ENCODE measurements at regions not wholly inside any gene's neighbourhood (a gene's known extent, or its start where the extent isn't known, plus 50 kb on each side); places are given as distances from the start of the nearest gene placed in this dataset.

DNA sequence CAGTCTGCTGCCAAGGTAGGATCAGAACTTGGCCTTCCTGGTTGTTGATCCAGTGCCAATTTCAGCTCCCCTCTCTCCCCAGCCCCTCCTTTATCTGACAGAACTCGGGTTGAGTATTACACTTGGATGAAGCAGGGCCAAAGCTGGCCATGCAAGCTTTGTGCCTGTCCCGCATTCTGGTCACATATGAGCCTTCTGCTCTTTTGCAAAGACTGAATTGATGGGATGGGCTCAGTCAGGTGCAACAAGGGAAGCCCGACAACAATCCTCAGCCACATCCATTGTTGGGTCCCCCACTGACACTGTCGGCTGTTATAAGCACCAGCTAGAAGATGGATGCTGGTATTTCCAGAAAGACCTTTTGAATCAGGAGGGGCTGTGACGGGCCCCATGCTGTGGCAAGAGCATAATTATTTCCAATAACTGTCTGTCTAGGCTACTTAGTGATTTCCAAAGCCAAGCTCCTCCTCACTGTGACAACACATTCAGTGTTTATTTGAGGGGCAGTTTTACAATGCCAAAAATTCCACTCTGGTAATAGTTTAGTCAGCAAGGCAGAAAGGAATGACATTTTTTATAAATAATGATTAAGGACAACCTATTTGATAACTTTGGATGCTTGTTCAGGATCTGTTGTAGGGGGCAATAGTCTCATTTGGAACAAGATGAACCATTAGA lies 146.8 kb upstream of the FRMD4B start:
- no peak for DNase-seq (ENCODE audit: low read depth)

DNA sequence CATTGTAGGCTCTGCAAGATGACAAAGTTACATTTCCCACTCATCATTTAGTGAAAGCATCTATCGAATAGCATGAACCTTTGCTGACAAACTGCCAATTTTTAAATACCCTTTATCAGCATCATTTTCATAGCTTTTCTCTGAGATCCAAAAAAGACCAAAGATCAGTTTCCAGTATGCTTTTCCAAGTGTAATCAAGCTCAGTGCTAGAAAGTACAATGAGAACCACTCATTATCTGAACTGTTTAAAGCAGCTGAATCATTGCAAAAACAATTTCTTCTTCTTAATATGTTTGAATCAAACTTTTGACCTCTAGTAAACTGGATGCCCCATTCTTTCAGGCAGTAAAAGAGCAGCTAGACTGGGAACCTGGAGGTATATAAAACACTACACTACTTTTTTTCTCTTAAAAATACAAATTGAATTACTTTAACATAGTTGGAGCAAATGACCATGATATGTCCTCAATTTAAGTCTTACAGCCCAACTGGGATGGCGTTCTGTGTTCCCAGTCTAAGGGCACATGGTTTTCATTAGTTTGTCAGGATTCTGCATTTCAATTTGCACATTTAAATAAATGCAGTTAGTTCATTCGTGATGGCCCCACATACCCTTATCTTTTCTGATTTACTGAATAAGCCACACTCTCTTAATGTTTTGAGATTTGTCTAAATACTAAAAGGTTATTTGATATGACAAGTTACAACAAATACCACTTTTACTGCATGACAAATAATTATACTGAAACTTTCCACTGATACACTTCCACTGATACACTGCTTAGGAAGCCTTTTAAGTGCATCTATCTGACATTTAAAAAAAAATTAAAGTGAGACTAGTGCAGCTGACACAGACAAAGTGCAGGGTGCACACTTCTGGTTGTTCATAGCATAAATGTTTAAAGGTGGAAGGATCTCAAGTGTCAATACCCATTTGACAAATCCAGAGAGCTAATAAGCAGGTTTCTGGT lies 146.0 kb upstream of the FRMD4B start:
- DNase-seq (ENCODE audit: low read depth), result no peak

DNA sequence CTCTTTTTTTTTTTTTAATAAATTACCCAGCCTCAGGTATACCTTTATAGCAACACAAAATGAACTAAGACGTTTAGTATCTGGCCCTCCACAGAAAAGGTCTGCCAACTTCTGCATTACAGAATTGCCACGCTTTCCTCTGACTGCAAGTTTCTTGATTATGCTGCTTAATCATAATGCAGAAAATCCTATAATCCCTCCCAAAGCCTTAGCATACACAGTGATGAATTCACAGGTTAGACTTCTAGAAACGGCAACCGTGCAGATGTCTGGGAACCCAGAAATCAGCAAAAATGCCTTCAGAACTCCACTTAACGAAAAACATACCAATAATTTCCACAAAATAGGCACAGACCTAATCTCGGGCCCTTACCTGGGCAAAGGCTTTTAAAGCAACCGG lies 144.7 kb upstream of the FRMD4B start:
- no peak for DNase-seq (ENCODE audit: low read depth)

DNA sequence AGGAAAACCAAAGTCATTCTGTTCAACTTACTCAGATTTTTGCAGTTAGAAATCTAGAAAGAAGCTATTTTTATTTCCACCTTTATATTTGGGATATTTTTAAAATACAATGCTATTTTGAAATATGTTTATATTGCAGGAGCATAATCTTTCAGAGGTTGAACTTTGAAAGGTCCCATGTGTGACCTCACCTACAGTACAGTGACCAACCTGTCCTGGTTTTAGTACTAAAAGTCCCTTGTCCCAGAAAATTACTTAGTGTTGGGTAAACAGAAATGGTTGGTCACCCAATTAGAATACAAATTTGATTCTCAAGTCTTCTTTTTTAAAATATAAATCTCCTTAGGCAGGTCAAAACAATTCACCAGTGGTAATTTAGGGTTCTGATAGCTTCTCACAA lies 141.6 kb upstream of the FRMD4B start:
- DNase-seq (ENCODE audit: low read depth), result no peak

DNA sequence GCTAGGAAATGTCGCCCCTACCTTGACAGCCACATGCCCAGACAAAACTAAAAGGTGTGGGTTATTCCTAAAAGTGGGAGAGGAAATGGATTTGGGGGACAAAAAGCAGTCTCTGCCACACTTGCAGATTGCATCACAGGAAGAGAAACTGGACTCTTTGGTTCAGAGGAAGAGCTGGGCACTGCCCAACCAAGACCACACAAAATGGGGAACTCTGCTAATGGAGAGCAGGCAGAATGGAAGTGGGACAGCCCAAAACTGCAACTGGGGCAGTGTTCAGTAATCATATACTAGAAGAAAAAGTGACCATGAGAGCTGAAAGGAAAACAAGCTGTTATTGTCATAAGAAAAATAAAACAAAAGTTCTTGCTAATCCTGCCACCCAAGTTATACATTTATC lies 138.9 kb upstream of the FRMD4B start:
- no peak for DNase-seq (ENCODE audit: low read depth)

DNA sequence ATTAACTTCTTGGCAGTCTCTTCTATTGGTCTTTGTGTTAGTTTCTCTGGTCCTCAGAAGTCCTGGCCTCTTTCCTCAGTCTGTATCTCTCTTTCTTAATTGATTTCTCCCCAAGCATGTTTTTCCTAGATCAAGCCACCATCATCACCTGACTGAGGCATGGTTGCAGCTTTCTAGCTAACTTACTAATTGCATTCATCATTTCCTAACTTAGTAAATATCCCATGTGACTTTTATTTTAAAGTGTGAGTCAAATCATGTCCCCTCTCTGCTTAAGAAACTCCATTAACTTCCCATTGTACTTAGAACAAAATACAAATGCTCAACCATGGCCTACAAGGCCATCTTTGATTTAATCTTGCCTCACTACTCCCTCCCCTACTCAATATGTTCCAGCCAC lies 135.4 kb upstream of the FRMD4B start:
- DNase-seq (ENCODE audit: low read depth), result no peak

DNA sequence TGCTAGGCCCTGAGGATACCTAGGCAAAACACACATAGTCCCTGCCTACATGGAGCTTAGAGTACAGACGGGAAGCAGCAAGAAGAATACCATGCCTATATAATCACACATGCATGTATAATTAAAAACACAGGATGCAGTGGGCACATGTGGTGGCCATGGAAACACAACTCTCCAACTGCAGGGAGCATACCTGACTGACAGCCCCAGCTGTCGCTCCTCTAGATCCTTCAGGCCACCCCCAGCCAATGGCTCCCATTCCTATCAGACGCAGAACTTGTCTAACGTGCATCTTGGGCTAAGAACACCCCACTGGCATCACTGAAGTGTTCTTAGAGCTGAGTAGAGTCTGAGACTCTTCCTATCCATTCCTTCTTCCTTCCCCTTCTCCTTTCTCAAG lies 125.5 kb upstream of the FRMD4B start:
- no peak for DNase-seq (ENCODE audit: low read depth)

DNA sequence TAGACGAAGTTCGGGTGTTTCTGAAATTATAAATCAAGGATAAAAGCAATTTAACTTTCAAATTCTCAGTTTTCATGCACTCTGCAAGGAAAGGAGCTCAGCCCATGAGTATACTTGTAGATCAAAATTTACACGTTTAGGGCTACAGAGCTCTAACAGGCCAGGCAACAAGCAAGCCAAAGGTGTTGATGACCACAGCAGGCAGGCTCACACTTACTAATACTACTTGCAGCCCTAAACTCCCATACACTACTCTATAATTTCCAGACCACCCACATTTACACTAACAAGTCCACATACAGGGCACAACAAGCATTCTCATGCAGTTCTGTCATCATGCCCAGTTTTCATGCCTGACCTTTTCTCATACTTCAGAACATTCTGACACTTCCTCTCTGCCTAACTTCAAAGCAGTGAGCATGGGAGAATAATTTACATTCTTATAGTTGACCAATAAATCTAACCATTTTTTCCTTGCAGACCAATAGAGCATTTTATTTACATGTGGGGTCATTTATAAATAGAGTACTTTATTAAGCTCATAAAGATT lies 124.7 kb upstream of the FRMD4B start:
- peak; percentile 1 for DNase-seq (ENCODE audit: low read depth)

DNA sequence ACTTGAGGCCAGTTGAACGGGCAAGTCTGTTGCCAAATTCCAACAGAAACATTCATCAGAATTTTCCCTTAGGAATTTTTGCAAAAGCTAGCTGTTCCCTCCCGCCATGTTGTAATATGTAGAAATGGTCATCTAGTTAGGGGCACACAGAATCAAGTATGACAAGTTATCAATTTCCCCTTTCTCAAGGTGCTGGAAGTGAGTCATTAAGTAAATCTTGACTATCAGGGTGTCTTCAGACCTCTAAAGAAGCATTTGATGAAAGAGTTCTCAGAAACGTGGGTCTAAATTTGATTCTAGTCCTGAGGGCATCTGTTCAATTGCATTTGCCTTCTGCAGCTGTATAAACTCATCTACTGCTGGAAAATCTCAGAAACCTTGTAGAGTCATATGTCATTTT lies 123.4 kb upstream of the FRMD4B start:
- DNase-seq (ENCODE audit: low read depth), result no peak

DNA sequence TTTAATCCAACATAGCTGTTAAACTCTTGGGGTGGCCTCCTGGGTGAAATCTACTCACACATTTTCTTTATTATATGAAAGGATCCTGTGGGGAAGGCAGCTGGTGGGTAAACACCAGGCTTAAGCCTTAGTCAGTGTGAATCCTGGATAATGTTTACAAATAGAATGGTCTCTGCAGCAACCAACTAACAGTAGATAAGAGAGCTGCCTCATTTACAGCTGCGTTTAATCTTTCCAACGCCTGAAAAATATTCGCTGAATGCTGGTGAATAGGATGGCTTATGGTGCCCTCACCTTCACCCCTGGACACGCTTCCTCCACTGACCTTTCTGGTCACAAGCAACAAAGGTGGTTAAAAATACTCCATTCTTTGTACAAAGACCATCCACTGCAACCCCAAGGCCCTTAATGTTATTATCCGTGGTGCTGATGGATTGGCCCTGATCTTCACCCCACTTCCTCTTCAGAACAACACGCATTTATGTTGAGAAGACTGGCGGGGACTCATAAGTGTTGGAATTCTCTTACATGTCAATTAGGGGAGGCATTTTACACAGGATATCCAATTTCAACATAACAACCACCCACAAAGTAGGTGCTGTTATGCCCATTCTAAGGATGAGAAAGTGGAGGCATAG lies 120.0 kb upstream of the FRMD4B start:
- no peak for DNase-seq (ENCODE audit: low read depth)

DNA sequence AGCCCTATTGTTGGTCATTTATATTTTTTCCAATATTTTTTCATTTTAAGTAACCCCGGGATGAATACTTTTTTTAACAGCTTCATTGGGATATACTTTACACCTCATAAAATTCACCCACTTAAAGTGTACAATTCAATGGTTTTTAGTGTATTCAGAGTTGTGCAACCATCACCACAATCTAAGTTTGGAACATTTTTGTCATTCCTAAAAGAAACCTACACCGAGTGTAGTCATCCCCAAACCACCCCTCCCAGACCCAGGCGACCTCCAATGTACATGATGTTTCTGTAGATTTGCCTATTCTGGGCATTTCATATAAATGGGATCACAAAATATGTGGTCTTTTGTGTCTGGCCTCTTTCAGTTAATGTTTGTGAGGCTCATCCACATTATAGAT lies 118.3 kb upstream of the FRMD4B start:
- DNase-seq (ENCODE audit: low read depth), result peak; percentile 16

DNA sequence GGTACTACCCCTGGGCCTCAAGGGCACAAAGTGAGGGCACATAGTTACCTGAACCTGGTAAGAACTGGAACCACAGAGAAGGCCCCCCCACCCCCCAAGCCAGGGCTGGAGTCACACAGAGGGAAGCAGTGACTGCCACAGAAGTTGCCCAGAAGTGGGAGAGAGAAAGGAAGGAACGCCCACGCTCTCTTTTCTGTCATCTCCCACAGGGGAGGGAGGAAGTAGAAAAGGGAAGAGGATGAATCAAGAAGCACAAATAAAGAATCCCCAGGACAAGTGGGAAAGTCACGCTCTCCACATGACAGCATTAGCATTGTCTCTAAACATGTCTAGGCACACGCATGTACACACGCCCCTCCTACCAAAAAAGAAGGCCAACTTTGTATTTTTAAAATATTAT lies 114.7 kb upstream of the FRMD4B start:
- DNase-seq (ENCODE audit: low read depth), result no peak

DNA sequence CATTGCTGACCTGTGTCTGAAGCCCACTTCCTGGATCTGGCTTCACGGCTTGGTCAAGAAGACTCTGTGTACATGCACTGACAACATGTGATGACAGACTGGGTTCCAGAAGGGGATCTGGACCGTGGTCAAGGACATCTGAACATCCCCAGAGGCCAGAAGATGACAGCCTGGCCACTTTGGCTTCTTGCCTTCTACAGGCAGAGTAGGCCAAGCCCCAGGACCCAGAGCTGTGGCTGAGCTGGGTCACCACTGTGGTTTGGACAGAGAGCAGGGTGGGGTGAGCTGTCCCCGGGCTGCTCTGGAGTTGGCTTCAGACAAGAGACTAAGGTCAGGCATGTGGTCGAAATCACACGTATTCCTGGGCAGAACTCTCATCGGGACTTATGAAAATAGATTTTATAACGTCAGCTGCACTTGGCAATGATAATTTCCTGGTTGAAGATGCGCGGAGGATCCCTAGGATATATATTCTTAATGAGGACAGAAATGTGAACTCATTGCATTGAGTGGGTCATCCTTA lies 114.1 kb upstream of the FRMD4B start:
- DNase-seq (ENCODE audit: low read depth), result peak; percentile 3

DNA sequence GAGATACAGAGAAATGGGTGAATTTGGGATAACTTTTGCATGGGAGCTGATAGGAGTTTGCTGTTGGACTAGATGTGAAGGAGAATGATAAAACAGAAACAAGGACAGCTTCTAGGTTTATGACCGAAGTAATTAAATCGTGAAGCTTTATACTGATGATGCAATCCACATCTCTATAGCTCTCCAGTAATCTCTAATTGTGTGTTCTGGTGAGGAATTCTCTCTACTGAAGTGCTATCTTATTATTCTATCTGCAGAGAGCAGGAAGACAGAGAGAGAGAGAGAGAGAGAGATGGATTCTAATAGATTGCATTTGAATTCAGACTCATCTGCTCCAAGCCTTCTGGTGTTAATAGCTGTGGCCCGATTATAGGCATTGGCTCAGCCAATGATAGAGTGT lies 113.5 kb upstream of the FRMD4B start:
- DNase-seq (ENCODE audit: low read depth), result no peak

DNA sequence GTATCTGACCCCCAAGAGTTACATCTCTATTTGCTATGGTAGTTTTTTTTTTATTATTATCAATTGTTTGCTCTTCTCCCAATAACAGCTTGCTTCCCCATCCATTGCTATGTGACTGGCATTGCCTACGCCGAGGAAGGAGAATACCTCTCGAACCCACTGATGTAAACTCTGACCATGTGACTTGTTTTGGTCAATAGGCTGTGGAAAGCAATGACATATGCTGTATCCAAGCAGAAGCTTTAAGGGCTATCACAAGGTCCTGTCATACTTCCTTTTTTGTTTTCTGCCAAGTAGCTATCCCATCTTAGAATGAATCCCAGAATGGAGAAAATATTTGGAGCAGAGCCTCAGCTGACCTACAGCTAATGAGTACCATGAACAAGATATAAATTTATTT lies 111.0 kb upstream of the FRMD4B start:
- DNase-seq (ENCODE audit: low read depth), result no peak

DNA sequence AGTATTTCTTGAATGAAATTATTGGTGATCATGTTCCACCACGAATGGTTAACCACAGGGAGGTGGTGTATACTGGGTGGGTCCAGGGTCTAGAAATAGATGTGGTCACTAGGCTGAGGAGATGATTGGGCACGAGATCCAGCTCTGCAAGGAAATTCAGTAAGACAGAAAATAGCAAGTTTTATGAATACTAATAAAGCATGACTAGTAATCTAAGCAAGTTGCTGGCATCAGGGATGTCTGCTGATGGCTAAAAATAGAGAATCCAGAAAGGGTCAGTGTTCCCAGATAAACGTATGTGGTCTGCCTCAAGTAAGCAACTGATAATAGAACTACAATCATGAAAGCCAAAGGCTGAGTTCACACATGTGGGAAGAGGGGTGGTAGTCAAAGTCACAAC lies 108.3 kb upstream of the FRMD4B start:
- DNase-seq (ENCODE audit: low read depth), result no peak

DNA sequence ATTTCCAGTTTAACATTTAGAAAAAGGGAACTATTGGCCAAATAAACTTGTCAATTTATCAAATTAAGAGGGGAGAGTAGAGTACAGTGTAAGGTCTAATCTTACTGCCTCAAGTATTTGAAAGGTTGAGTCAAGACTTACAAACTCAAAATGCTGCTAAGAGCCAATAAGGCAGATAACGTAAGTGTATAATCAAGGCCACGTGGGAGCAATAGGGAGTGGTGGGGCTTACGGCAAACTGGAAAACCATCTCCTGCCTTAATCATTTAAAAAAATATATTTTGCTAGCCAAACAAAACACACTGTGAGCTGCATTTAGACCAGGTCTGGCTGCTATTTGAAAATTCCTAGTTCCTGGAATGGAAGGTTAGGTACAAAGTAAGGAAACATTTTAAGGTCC lies 107.3 kb upstream of the FRMD4B start:
- no peak for DNase-seq (ENCODE audit: low read depth)

DNA sequence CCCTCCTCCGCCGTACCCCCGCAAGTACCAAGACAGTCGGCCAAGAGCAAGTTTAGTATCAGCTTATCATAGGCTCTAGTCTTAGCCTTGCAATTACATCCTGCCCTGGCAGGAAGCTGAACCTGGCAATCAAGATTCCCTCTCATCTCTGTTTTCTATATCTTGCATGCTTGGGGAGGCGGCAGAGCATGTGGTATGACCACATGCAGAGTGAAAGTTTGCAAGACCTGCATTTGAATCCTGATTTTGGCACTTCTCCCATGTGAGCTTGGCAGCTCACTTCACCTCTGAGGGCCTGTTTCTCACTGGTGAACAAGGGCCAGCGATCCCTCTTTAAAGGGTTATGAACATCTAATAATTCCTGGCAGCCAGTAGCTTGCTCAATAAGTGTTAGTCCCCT lies 106.1 kb upstream of the FRMD4B start:
- DNase-seq (ENCODE audit: low read depth), result no peak

DNA sequence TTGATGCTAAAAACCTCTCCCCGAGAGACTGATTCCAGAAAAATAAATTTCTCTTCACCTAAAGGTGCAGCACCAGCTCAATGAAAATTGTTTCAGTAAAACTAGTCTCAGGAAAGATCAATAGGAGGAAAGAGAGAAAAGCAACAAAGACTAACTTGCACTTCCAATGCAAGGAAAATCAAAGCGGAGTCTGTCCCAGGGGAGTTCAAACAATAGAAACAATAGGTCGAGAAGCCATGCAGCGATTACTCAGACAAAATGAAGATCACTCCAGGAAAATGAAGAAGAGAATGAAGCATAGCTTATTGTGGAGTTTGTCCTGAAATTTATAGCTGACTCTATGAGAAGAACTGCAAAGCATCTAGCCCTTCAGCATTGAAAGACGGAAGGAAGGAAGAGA lies 105.1 kb upstream of the FRMD4B start:
- DNase-seq (ENCODE audit: low read depth), result no peak

DNA sequence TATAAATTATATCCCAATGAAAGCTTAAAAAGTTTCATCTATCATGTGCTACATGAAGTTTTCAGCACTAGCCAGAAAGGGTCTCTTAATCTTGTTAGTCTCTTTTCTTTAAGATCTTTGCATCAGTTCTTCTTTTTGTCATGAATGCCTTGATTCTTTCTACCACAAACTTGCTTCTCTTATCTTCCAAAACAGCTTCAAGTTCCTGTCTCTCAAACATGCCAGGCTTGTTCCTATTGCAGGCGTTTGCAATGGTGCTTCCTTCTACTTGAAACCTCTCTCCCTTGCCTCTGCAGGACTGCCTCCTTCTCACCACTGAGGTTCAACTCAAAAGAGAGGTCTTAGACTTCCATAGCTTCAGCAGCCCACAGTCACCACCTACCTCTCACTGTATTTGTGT lies 104.3 kb upstream of the FRMD4B start:
- no peak for DNase-seq (ENCODE audit: low read depth)

DNA sequence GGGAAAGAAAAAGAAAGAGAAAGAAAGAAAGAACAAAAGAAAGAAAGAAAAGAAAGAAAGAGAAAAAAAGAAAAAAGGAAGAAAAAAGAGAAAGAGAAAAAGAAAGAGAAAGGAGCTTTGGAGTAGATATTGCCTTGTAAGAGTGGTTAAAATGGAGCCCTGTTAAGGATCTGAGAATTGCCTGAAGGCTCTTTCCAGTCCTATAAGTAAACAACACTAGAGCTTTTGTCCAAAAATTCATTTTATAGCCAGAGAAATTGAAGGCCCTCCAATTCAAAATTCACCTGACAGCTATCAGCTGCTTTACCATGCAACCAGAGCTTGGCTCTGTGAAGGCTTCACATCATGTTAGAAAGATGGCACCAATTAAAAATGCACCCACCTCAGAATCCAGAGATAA lies 102.1 kb upstream of the FRMD4B start:
- no peak for DNase-seq (ENCODE audit: low read depth)

DNA sequence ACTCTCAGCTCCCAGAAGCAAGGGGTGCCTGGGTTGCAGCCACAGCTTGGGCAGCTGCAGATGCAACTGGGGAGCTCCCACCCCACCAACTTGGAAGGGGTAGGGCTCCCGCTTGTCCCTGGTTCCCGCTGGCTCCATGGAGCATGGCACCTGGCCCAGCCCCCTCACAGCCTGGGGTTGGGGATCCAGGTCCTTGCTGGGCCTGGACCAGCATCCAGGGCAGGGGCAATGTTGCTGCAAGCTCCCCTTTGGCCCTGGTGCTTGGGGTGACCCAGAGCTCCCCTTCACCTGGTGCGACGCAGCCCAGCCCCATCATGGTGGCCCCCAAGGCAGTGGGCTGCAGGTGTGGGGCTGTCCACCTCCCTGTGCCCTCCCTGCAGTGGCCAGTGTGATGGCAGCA lies 99.6 kb upstream of the FRMD4B start:
- DNase-seq (ENCODE audit: low read depth), result no peak

Data from EH (cell line).